NCI-H345 (cell line): ENCODE measurements at regions not wholly inside any gene's neighbourhood (a gene's known extent, or its start where the extent isn't known, plus 50 kb on each side); places are given as distances from the start of the nearest gene placed in this dataset.

Experiments
- DNase-seq: peaks from one replicate; lab custom pipeline; 2025; lab: John Stamatoyannopoulos, UW

DNA sequence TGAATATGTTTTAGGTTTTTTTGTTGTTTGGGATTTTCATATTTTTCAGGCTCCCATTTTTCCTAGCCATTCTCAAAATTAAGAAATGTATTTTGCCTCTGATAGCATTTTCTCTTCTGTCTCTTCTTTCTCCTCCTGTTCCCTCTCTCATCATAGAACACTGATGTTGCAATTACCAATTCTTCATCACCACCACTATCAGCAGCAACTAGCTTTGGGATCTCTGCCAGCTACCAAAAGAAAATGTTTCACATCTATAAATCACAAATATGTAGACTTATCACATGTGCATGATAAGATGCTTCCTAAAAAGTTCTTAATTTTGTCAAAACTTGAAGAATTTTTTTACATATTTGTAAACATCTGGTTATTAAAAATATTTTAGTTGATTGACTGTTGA lies 887.1 kb downstream of the MAT2B start:
- DNase-seq, result no peak

DNA sequence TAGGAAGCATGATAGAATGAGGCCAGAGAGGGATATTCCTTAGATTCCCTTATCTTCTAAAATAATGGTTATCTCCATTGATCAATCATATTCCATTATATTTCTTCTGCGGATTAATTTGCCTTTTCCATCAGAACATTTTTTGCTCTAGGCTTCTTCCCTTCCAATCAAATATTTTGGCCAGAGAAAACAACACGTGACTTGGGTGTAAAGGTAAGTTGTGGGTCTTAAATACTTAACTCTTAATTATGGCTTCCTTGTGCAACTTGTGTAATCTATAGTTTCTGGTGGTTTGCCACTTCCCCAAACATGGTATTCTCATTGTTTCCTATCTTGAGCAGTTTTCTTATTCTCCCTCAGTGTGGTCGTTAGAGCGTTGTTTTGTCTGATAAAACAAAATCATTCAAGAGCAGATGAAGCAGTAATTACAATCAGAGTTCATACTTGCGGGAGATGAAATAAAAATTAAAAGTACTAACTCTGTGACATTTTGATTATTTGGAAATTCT lies 889.3 kb downstream of the MAT2B start:
- no peak for DNase-seq

DNA sequence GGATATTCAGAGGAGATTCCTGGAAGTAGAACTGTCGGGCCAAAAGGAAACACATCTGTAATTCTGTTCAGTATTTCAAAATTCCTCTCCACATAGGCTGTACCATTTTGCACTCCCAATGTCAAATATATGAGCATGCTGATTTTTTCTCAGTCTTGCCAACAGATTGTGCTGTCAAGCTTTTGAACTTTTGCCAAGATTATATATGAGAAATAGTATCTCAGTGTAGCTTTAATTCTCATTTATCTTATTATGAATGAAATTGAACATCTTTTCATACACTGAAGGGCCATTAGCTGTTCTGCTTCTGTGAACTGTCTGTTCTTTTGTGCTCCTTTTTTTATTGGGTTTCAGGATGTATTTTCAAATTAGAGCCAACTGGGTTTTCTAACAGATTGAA lies 907.1 kb downstream of the MAT2B start:
- no peak for DNase-seq

DNA sequence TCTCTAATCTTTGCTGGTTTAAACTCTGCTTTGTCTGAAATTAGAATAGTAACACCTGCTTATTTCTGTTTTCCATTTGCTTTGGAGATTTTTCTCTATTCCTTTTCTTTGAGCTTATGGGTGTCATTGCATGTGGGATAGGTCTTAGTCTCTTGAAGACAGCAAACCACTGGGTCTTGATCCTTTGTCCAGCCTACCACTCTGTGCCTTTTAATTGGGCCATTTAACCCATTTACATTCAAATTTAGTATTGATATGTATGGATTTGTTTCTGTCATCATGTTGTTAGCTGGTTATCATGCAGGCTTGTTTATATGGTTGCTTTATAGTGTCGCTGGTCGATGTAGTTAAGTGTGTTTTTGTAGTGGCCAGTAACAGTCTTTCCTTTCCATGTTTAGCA lies 914.7 kb downstream of the MAT2B start:
- DNase-seq, result no peak

DNA sequence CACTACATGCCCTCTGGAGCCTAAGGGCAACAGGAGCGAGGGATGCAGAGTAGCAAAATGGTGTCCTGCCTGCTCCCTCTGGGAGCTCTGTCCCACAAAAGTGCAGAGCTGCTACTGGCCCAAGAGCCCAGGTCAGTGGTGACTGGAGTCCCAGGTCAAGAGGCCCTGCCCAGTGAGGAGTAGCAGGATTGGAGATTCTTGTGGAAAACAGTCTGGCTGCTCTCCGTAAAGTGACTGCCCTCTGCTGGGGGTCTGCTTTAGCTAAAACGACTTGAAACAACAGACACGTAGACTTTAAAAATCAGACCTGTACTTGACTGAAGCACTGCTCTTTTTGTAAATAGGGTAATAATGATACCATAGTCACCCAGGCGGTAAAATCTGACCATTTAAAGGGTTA lies 917.0 kb downstream of the MAT2B start:
- DNase-seq, result no peak

DNA sequence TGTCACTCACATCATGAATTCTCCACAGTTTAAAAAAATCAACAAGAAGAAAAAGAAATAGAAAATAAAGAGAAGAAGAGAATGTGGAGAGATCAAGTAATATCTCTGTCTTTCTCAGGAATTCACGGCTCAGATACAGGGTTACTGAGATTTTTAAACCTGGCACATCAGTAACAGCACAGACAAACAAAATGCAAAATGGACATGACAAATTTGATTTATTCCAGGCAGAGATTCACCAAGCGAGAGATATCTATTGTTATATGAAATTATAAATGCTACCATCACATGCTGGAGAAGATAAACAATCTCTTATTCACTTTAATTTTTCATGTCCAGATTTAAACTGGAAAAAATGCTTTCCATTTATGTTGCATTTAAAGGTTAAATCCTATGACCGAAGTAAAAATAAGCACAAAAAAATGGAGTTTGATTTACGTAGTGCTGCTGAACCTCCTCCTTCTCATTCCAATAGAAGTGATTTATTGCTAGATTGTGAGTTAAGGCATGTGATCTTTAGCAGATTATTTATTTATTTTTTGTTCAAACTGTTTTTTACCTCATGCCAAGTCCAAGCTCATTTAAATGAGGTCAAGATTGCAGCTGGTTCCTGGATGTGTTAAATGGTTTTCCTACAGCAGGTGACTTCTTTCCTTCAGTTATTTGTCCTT lies 926.4 kb downstream of the MAT2B start:
- no peak for DNase-seq

DNA sequence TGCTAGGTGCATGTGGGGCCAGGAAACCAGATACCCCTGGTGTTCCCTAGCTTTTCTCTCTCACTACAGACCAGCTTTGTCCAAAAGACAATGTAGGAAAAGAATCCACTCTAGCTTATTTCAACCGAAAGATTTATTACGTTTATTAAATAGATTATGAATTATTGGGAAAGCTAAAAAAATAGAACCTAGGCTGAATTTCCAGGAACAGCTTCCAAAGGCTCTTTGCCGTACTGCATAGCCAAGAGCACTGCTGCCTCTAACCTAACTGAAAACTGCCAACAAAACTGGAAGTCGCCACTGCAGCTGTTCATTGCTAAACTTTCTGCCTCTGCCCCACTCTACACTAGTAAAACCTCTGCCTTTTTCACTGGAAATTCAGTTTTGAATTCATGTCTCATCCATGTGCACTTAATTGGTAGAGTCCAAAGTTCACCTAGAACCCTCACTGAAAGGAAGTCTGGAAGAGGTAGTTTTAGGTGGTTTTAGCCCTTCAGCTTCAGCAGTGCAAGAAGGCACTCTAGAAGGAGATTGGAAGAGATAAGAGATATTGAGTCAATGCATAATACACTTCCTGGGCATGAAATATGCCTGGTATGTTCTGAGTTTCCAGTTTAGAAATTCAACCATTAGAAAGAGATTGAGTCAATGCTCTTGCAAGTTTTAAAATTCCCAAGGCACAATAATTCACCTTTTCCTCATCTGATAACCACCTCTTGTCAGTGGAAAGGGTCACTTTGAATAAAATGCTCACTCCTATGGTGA lies 927.9 kb downstream of the MAT2B start:
- DNase-seq, result no peak

DNA sequence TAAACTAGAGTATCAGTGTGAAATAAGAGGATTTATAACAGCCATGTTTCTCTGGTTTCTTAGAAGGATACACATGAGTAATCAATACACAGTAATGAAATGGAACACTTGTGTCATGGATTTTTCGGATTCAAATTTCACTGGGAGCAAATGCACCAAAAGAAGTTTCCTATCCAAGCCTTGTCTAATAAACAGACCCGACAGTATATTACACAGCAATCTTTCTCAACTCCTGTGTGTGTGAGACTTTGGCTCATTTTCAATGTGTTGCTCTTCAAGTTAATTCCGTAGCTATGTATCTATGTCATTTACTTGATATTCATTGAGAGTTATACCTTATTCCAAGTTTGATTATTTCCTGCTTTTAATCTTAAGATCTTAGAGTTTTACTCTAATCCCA lies 930.2 kb downstream of the MAT2B start:
- no peak for DNase-seq

DNA sequence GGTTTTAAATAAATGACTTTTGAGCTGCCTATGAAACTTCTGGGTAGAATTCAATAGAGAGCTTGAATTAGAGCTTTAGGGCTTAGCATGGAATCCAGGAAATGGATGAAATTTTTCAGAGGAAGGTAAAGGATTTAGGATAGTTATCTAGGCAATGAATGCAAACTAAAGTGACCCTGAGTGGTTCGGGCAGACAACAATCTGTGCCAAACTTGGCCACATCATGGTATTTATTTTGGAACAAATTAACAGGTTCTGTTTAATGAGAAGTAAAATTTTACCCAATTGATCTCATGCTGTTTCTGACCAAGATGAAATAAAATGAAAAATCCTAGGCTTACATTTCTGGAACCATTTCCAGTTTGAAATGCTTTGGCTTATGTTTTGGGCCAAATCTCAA lies 934.4 kb downstream of the MAT2B start:
- DNase-seq, result no peak

DNA sequence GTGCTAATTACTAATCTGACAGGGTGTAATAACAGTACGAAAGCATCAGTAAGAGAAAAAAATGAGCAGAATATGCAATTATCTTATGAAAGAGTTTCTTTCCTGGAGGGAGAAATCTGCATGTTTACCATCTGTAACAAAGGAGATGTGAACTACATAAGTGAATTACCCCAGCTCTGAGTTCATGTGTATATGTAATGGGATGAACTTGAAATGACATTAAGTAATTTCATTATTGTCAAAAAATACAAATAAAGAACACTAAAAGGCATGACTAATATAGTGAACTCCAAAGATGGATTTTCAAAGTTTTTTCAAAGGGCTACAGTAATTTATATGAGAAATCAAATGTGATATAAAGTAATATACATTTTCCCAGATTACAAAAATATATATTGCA lies 944.0 kb downstream of the MAT2B start:
- DNase-seq, result no peak

DNA sequence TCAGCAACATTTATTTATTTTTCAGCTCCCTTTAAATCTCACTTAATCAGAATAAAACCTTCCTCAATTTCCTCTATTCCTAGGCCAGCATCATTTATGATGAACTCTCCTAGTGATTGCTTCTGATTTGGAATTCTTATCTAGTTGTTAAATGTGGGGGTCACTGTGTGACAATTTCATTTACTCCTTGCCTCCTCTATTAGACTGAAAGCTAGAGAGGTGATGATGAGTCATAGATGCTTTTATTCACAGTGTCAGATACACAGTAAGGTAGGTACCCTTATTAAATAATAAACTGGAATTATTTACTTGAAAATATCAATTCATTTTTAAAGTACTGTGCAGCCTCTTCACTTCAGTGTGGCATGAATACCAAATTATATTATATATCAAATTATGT lies 960.6 kb downstream of the MAT2B start:
- DNase-seq, result no peak

DNA sequence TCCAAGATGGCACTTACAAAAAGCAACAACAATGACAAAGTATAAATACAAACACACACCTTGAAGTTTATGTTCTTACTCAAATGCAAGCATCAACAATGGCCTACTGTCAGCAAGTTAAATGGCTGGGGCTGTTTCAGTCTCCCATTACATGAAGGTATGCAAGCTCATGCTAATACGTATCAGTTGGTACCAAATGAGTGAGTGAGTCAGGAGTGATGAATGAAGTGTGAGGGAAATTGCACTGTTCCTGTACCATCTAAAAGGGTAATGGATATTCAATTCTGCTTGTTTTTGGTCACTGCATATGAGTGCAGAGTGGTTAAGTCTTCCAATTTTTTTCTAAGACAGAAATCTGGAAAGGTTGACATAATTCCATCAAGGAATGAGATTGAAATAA lies 964.9 kb downstream of the MAT2B start:
- DNase-seq, result no peak

DNA sequence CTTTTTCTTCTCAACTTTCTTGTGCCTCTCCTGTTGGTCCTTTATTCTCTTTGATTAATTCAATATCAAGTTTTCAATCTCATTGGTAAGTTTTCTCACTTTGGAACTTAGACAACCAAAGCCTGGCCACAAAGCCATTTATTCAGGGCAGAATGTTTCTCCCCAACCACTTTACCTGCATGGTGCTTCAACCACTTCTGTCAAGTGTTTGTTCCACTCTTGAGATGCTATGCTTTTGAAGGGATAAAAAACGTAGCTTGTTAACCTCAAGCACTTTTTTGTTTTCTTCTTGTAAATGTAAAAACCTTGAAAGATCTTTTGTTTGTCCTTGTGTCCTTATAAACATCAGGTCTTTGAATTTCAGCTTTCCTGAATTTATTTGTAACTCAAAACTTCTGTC lies 966.7 kb downstream of the MAT2B start:
- no peak for DNase-seq

DNA sequence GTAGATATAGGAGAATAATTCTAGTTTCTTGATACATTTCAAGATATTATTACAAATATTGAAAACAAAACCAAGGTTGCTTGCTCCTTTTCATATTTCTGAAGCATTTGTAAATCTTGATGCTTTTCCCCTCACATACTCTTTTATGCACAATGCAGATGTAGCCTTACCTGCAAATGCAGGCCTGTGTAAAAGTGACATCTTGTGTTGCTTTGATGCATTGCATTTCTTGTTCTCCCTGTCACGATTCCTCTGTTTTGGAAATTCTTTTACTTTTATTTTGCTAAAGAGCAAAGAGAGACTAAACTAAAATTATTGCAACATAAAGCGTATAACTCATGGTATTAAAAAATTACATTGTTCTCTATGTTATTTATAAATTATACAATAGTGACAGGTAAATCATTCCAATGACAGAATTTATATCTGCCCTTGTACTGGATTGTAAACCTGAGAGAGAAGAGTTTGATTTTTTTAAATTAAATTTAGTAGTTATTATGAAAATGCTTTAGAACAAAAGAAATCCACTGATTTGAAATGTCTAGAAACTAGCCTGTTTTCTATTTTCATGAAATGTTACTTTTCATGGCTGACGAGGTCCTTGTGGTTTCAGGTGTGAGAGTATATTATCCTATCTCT lies 970.0 kb downstream of the MAT2B start:
- no peak for DNase-seq

DNA sequence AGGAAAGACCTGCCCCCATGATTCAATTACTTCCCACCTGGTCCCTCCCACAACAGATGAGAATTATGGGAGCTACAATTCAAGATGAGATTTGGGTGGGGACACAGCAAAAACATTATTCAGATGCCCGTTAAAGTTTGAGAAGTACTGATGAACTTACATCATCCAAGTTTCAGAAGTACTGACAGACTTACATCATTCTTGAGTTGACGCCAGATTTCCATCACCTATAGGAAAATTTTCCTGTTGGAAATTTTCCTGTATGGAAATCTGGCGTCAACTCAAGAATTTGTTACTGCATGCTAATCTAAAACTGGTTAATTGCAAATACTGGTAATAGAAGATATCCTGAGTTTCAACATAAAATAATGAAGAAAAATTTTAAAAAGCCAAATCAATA lies 975.9 kb downstream of the MAT2B start:
- DNase-seq, result no peak

DNA sequence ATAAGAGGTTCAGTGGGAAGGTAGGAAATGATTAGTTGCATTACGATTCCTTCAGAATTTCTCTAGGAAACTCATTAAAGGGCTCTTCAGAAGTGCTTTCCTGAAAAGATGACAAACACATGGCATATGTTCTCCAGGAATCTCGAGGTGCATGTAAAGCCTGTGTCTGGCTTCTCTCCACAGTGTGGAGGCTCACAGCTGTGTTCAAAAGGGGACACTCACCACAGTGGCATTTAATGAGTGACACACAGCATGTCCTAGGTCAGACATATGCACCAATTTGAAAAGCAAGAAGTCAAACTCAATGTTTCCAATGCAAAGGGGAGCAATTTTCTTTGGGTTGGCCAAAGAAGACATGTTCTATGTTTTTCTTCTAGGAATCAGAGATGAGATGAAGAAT lies 976.9 kb downstream of the MAT2B start:
- no peak for DNase-seq

DNA sequence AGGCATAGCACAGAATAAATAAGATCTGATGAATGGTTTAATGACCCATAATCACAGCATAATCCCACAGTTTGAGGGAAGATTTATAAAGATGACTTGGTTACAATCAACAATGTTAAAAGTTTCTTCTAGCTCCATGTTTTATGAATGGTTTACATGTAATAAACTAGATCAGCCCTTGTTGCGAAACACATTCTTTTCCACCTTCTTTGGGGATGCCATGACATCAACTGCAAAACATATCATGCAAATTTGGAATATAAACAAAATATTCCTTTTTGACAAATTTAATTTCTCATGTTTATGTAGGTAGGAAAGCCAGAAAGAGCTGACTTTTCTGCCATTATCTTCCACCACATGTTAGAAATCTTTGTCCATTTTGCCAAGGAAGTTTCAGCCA lies 979.5 kb downstream of the MAT2B start:
- DNase-seq, result no peak

DNA sequence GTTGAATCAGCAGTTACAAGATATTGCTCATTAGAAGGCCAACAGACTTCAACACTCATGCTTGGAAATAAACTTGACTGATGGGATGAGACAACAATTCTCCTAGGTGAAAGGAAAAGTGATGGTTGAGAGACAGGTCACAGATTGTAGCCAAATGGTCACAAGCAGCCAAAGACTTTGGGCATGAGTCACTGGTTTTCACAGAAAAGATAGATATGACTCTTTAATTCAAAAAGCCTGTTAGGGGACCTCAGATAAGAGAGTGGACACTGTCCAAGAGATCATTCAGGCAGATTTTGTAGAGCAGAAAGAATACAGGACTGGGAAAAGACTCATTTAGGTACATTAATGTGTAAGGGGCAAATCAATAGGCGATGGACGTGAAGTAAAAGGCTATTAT lies 982.5 kb downstream of the MAT2B start:
- DNase-seq, result no peak

DNA sequence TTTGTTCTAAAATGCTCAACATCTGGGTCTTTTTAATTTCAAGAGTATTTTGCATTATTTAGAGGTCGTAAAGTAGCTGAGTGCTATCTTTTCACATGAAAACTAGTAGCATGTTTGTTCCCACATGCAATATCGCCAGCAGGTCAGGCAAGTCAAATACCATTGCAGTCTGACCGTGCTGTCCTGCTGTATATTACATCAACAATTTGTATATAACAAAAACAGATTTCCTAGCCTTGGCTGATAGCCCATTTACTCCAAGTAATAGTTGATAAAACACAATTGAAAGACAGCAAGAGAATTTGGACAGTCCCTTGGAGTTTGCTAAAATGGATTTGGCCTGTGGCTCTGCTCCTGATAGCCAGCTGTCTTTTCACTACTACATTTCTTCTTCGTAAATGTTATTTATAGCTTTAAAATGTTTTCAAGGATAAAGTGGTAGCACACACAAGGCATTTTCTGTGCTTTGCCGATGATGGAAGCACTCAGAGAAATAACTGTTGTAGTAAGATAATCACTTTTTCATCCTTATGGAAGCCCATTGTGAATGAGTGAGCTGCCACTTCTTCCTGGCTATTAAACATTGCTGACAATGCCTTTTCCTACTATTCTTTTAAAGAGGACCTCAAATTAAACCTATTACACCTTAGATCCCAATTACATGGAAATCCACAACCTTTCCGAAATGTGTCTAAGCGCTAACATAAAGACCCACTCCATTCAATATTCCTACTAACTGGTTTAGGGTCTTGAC lies 992.1 kb downstream of the MAT2B start:
- no peak for DNase-seq

DNA sequence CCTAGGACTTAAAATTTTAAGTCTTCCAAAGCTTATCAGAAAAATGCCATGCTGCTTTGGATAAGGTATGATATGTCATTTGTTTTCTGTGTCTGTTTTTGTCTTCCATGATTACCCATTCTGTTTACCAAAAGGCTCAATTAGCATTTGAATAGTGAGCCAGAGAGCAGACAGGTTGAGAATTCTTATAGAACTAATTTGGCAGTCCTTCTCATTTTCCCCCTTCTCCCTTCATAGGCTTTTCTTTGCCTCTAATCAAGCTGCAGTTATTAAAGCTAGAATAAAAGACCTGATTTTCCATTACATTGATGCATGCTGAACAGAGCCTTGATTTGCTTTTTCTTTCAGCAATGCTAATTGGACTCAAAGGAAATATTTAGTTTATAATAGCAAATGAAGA lies 993.0 kb downstream of the MAT2B start:
- DNase-seq, result no peak

DNA sequence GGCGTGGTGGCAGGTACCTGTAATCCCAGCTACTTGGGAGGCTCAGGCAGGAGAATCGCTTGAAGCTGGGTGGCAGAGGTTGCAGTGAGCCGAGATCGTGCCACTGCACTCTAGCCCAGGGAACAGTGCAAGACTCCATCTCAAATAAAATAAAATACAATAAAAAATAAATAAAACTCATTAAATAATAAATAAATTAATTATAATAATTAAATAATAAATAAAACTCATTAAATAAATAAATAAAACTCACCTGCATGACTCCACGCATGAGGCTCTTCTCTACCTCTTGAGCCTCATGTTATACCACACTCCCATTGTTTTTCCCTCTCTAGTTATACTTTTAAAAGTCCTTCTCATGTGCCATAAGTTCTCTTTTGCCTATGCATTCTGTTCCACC lies 995.4 kb downstream of the MAT2B start:
- DNase-seq, result no peak

DNA sequence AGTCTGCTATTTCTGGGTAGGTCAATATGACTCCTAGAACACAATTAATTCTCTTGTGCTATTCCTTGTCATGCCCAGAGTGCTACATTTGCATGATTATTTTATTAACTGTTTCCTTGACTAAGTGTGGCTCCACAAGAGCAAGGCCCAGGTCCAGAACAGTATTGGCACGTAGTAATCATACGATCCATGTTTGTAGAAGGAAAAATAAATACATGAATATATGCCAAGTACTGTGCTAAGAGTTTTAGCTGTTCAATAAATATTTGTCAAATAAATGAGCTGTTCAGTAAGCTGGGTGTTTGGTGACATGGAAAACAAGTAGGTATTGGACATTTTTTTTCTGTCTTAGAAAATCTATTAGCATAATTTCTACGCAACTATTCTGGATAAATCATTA lies 995.9 kb downstream of the MAT2B start:
- no peak for DNase-seq
